Urinary bladder (tissue), 3 donors: ENCODE measurements at regions not wholly inside any gene's neighbourhood (a gene's known extent, or its start where the extent isn't known, plus 50 kb on each side); places are given as distances from the start of the nearest gene placed in this dataset.

Experiments
- DNase-seq: peaks from one replicate; pipeline ENCODE4 v3.0.0-alpha.2; 2015; ENCODE audit errors: extremely low spot score
- H3K27ac ChIP-seq: one replicate; pipeline ENCODE4 v1.5.1; 2013; ENCODE audit warnings: low read depth, mild to moderate bottlenecking, moderate library complexity
- H3K36me3 ChIP-seq: one replicate; pipeline ENCODE4 v1.6.1; 2013; ENCODE audit warnings: mild to moderate bottlenecking, moderate library complexity; ENCODE audit not compliant: insufficient read depth
- H3K4me1 ChIP-seq: one replicate; pipeline ENCODE4 v1.6.1; 2013; ENCODE audit warnings: mild to moderate bottlenecking, moderate library complexity; ENCODE audit not compliant: insufficient read depth
- H3K4me3 ChIP-seq: one replicate; pipeline ENCODE4 v1.5.1; 2013; ENCODE audit warnings: low read depth, low read length
- WGBS: extraction: QIAGEN DNeasy Blood & Tissue Kit; methylation state at CpG from one replicate; pipeline ENCODE4 v1.1.7; 2013; 5-methylcytosine and 5-hydroxymethylcytosine counted together
- donor health status: healthy with polysubstance abuse.
- donor health status: healthy.

DNA sequence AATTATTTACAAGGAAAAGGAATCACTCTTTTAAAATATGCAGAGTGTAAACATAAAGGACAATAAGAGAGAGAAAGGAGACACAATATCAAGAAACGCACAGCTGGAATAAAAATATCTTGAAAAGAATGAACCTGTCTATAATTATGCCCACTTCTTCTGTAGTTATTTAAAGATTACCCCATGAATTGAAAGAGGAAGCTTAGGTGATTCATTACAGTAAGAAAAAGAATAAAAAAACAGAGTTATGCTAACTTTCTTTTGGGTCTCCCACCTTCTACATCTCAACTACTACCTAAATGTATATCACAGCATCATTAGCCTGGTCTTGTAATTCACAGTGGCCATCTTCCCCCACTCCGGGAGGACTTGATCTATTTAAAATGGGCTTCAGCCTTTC is 182.1 kb downstream of the MRPL39 start:
- H3K36me3 ChIP-seq, result no peaks in the 10 kb centered on the region
- H3K4me1 ChIP-seq, result no peaks in the 10 kb centered on the region
- 73% methylated on average over 2 of the region's 2 CpGs for WGBS
- H3K27ac ChIP-seq, result no peak overlapping the region
- DNase-seq, result no peak
- H3K4me3 ChIP-seq, result no peak overlapping the region

DNA sequence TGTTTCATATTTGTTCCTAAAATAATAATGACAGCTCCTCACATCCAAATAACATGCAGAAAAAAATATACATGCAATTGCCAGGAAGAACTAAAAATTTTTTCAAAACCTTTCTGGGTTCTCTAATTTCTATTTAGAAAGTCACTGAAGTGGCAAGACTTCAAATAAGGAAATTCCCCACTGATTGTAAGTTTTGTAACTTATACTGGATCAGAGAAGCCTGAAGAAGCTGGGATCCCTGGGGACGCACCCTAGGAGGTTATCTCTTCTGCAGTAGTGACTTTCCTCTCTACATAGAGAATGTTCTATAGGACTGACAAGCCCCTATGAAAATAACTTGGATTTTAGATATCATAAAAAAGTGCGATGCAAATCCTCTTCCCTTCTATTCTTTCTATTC is 182.6 kb downstream of the MRPL39 start:
- 90% methylated on average over 2 of the region's 2 CpGs for WGBS
- Histone ChIP-seq H3K36me3 (no peaks in the 10 kb centered on the region), H3K4me3 (no peak overlapping the region), H3K4me1 (no peaks in the 10 kb centered on the region), H3K27ac (no peak overlapping the region)
- DNase-seq, result no peak

DNA sequence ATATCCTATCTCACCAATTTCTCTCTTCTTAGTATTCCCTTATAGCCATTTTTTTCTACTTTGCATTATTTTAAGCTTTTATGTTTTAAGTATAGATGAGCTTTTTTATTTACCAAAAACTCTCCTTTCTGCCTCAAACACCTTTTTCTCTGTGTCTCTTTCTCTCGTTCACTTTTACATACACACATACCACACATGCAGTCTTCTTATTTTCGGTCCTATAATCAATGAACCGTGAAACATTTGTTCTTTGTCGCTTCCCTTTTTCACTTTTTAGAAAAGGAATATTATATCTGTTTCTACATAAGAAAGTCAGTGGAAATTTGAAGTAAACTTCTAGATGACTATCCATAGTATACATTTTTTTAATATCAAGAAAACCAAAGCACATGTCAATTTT is 183.2 kb downstream of the MRPL39 start:
- no peaks in the 10 kb centered on the region for H3K36me3 ChIP-seq
- no peak overlapping the region for H3K4me3 ChIP-seq
- WGBS, result 76% methylated on average over 4 of the region's 4 CpGs
- H3K4me1 ChIP-seq, result no peaks in the 10 kb centered on the region
- no peak for DNase-seq
- no peak overlapping the region for H3K27ac ChIP-seq

DNA sequence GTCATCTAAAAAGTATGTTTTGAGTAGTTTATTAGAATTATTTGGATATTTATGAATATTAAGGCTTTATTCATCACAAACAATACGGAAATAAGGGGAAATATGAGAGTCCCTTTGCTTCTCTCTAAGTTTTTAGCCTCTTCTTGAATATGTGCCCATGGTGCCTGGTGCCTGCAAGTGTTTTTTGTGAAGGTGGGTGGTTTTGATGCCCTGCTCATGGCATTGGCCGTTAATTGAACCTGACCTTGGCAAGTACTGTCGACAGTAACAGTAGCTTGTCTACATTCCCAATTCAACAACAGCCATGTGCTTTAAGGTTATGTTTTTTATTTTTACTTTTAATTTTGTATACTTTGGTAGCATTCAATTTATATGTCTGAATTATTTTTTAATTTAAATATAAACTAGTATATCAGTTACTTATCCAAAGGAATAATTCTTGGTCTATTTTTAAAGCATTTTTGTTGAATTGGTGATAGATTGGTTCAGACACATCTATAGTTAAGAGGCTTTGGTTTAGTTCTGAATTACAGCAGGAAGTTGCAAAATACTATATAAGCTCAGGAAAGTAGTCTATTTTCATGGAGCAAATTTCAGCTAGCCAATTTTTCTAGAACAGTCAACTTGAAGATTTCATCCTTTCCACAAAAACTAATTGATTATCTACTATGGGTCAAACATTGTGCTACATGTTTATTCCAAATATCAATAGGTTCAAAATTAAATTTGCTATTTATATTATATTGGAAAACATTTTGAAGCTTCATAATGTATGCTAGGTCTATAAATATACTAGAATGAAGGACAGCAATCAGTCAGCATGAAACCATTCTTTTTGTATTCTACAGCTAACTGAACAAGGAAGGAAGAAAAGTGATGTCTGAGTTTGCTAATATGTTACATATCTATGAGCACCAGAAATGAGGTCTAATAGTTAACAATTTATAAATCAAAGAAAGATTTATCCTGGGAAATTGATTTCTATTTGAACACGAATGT is 184.4 kb downstream of the MRPL39 start:
- DNase-seq, result no peak
- Histone ChIP-seq H3K4me3 (no peak overlapping the region), H3K4me1 (no peaks in the 10 kb centered on the region), H3K36me3 (no peaks in the 10 kb centered on the region), H3K27ac (no peak overlapping the region)
- WGBS, result 83% methylated on average over 4 of the region's 4 CpGs

DNA sequence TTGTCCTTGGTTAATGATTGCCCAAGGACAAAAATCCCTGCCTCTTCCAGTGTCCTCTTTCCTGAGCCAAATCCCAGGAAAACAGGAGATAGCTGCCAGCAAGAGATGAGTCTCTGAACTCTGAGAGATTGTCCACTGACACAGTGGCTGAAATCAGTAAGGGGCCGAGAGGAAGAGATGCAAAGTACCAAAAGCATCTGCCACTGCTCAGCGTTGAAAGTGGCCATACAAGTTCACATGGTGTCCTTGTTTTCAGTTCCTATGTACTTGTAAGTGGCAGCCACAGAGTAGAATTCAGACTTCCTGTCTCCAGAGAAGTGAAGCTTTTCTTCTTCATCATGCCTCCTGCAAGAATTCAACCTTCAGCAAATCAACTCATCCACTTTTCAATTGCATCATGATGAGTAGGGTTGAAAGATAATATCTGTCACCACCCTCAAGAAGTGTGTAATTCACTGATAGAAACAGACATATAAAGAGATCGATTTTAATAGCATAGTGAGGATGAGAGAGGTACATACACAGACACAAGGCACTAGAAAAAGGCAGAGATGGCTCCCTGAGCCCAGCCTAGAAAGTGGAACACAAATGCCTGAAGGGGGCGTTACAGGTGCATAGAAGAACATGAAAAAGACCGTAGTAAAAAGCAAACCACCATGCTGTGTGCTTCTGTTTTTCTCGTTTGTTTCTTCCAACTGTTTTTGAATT is 185.8 kb downstream of the MRPL39 start:
- H3K36me3 ChIP-seq, result no peaks in the 10 kb centered on the region
- no peak overlapping the region for H3K4me3 ChIP-seq
- DNase-seq, result no peak
- H3K27ac ChIP-seq, result no peak overlapping the region
- H3K4me1 ChIP-seq, result no peaks in the 10 kb centered on the region
- WGBS, result 30% methylated on average over 6 of the region's 6 CpGs

DNA sequence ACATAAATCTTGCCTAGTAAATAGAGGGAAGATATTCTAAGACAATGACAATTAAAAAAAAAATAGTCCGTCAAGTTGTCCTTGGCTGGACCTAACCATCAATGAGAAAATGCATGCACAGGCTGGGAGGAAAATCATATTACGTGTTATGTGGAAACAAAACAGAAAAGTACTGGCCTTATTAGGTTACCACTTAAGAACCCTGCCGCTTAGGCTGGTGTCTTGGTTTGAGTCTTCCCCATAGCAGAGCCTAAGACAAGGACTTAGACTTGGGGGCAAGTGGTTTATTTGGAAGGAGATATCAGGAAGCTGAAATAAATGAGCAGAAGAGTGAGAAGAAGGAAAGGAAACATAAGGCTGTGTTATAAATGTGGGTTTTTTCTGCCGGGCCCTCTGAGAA is 186.4 kb downstream of the MRPL39 start:
- no peak for DNase-seq
- no peaks in the 10 kb centered on the region for H3K4me1 ChIP-seq
- WGBS, result 91% methylated on average over 4 of the region's 4 CpGs
- no peak overlapping the region for H3K27ac ChIP-seq
- no peak overlapping the region for H3K4me3 ChIP-seq
- no peaks in the 10 kb centered on the region for H3K36me3 ChIP-seq

DNA sequence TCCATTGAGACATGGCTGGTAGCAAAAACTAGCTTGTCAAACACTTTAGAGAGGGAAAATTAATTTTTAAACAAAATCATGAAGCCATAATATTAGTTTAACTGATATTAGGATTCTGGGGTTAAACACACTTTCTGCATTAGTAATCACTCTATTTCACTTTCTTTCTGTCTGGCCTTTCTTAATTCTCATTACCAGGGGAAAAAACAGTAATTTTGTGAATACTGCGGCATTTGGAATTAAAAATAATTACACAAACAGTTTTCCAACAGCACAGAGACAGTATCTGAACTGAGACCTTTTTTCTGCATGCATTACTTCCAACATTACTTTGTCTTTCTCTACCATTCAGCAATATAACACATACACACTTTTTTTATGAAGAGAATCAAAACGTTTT is 190.6 kb downstream of the MRPL39 start:
- DNase-seq, result no peak
- Histone ChIP-seq H3K4me1 (no peaks in the 10 kb centered on the region), H3K27ac (no peak overlapping the region), H3K36me3 (no peaks in the 10 kb centered on the region), H3K4me3 (no peak overlapping the region)
- WGBS, result 68% methylated on average over 2 of the region's 2 CpGs

DNA sequence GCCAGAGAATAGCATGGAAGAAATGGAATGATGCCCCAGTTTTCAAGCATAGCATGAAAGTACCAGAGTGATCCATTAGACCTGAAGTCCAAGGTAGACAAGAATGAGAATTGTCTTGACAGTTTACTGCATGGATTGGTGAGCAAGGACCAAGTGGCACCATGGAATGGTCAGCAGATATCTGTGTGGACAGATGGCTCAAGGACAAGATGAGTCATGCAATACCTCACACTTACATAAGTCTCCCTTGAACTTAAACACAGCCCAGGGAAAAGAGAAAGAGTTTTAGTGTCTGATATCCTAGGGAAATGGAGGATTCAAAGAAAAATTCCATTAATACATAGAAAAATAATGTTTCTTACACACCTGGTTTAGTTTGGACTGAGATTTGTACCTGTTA is 195.2 kb downstream of the MRPL39 start:
- Histone ChIP-seq H3K36me3 (no peaks in the 10 kb centered on the region), H3K4me1 (no peaks in the 10 kb centered on the region), H3K4me3 (no peak overlapping the region), H3K27ac (no peak overlapping the region)
- no peak for DNase-seq

DNA sequence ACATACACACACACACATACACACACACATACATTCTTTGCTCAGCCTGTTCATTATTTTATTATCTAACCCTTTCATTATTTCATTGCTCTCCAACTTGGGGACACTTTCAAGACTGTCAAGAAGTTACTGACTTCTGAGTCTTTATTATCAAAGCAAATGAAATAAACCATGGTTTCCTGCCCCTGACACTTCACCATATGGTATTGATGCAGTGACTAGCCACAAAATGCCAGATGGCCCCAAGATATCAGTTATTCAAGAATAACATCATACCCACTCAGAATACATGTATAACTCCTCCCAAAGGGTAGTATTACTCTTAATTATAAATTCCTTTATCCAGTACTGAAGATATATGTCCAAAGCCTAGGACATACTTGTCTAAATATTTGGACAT is 197.3 kb downstream of the MRPL39 start:
- H3K4me3 ChIP-seq, result no peak overlapping the region
- H3K4me1 ChIP-seq, result no peaks in the 10 kb centered on the region
- DNase-seq, result no peak
- H3K27ac ChIP-seq, result no peak overlapping the region
- no peaks in the 10 kb centered on the region for H3K36me3 ChIP-seq

DNA sequence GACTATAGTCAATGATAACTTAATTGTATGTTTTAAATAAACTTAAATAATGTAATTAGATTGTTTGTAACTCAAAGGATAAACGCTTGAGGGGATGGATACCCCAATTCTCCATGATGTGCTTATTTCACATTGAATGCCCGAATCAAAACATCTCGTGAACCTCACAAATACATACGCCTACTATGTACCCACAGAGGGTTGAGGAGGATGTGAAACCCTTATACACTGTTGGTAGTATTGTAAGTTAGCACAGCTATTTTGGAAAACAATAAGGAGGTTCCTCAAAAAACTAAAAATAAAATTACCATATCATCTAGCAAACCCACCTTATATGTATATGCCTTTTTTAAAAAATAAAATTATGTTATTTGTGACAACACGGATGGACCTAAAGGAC is 198.6 kb downstream of the MRPL39 start:
- 71% methylated on average over 5 of the region's 5 CpGs for WGBS
- H3K36me3 ChIP-seq, result no peaks in the 10 kb centered on the region
- H3K4me3 ChIP-seq, result no peak overlapping the region
- DNase-seq, result no peak
- H3K27ac ChIP-seq, result no peak overlapping the region
- no peaks in the 10 kb centered on the region for H3K4me1 ChIP-seq

DNA sequence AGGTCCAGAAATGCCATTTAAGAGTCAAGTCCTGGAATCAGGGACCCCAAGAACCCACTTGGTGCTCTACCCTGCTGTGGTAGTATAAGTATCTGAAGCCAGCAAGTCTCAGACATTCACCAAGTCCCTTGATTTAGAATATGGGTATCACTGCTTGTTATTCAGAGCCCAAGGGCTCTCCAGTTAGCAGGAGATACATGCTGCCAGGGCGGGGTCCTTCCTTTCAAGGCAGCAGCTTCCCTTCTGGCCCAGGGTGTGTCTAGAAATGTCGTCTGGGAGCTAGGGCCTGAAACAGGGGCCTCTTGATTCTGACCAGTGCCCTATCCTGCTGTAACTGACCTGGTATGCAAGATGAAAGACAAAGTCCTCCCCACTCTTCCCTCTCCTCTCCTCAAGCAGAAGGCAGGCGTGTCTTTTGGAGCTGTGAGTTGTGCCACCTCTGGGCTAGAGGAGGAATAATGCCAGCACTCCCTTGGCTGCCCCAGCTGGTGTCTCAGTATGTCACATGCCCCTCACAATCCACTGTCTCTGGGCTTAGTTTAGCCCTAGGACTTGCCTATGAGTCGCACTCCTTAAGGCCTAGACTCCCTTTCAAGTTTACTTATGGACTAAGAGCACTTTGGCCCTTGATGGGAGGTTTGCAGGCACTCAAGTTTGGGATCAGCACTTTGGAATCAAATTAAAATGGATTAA is 200.2 kb downstream of the MRPL39 start:
- no peak for DNase-seq
- no peak overlapping the region for H3K27ac ChIP-seq
- H3K36me3 ChIP-seq, result no peaks in the 10 kb centered on the region
- no peak overlapping the region for H3K4me3 ChIP-seq
- WGBS, result 67% methylated on average over 4 of the region's 4 CpGs
- H3K4me1 ChIP-seq, result no peaks in the 10 kb centered on the region

DNA sequence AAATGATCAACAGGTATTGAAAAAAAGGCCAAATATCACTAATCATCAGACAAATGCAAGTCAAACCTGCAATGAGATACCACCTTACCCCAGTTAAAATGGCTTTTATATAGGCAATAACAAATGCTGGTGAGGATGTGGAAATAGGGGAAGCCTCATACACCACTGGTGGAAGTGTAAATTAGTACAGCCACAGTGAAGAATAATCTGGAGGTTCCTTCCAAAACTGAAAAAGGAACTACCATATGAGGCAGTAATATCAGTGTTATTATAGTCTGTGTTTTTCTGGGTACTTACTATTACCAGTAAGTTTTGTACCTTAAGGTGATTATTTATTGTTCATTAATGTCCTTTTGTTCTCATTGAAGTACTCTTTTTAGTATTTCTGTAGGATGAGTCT is 201.3 kb downstream of the MRPL39 start:
- Histone ChIP-seq H3K27ac (no peak overlapping the region), H3K36me3 (no peaks in the 10 kb centered on the region), H3K4me1 (no peaks in the 10 kb centered on the region), H3K4me3 (no peak overlapping the region)
- no peak for DNase-seq

DNA sequence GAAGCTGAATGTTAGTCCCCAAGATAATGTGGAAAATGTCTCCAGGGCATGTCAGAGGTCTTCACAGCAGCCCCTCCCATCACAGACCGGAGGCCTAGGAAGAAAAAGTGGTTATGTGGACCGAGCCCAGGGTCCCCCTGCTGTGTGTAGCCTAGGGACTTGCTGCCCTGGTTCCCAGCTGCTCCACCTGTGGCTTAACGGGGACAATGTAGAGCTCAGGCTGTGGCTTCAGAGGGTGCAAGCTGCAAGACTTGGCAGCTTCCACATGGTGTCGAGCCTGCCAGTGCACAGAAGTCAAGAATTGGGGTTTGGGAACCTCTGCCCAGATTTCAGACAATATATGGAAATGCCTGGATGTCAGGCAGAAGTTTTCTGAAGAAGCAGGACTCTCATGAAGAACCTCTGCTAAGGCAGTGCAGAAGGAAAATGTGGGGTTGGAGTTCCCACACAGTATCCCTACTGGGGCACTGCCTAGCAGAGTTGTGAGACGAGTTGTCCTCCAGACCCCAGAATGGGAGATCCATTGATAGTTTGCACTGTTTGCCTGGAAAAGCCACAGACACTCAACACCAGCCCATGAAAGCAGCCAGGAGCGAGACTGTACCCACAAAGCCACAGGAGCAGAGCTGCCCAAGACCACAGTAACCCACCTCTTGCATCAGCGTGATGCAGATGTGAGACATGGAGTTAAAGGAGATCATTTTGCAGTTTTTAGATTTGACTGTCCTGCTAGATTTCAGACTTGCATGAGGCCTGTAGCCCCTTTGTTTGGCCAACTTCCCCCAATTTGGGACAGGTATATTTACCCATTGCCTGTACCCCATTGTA is 204.9 kb downstream of the MRPL39 start:
- Histone ChIP-seq H3K4me3 (no peak overlapping the region), H3K36me3 (no peaks in the 10 kb centered on the region), H3K4me1 (no peaks in the 10 kb centered on the region), H3K27ac (no peak overlapping the region)
- WGBS, result 79% methylated on average over 7 of the region's 7 CpGs
- no peak for DNase-seq
